ENCODE measurements at regions not wholly inside any gene's neighbourhood (a gene's known extent, or its start where the extent isn't known, plus 50 kb on each side); places are given as distances from the start of the nearest gene placed in this dataset.

- Mint-ChIP-seq H3K27ac (no peak overlapping the region), H3K27me3 (ENCODE audit: insufficient read depth, low read depth) (peaks cover 5% of the 10 kb centered on the region), H3K4me3 (no peak overlapping the region), H3K4me1 (no peaks in the 10 kb centered on the region), H3K9me3 (peaks cover 4% of the 10 kb centered on the region), H3K36me3 (no peaks in the 10 kb centered on the region)
- Histone ChIP-seq H2AFZ (replicated peaks) (no peak overlapping the region), H3K79me2 (ENCODE audit: low read depth) (no peaks in the 10 kb centered on the region), H3K9ac (no peak overlapping the region), H4K20me1 (ENCODE audit: low read depth) (no peaks in the 10 kb centered on the region), H3K27me3 (no peaks in the 10 kb centered on the region), H3K27ac (no peak overlapping the region), H3K4me1 (no peaks in the 10 kb centered on the region), H3K4me2 (no peak overlapping the region), H3F3A (ENCODE audit: low read depth) (no peaks in the 10 kb centered on the region), H3K4me3 (no peak overlapping the region), H3K9me3 (ENCODE audit: low read depth) (no peaks in the 10 kb centered on the region), H3K36me3 (no peaks in the 10 kb centered on the region)
- DNase-seq (ENCODE audit: low spot score), result no peak
- no peak for TF ChIP-seq CTCF (IDR thresholded peaks at IDR 0.05)
- TF ChIP-seq EZH2 (IDR thresholded peaks at IDR 0.05), result no peak
- TF ChIP-seq EZH2phosphoT487 (IDR thresholded peaks at IDR 0.05), result no peak
Measured at GRCh38 chrX:140943513-140943912, 58.9 kb upstream of the SPANXB1 start.

- Histone ChIP-seq H3K4me3 (no peak overlapping the region), H3K9me3 (ENCODE audit: low read depth) (no peaks in the 10 kb centered on the region), H3K79me2 (ENCODE audit: low read depth) (no peaks in the 10 kb centered on the region), H3K4me2 (no peak overlapping the region), H4K20me1 (ENCODE audit: low read depth) (no peaks in the 10 kb centered on the region), H2AFZ (replicated peaks) (no peak overlapping the region), H3K9ac (no peak overlapping the region), H3K27me3 (no peaks in the 10 kb centered on the region), H3F3A (ENCODE audit: low read depth) (no peaks in the 10 kb centered on the region), H3K27ac (no peak overlapping the region), H3K4me1 (no peaks in the 10 kb centered on the region), H3K36me3 (no peaks in the 10 kb centered on the region)
- H3K4me1 Mint-ChIP-seq, result no peaks in the 10 kb centered on the region
- H3K27ac Mint-ChIP-seq, result no peak overlapping the region
- no peak overlapping the region for H3K4me3 Mint-ChIP-seq
- H3K9me3 Mint-ChIP-seq, result peaks cover 7% of the 10 kb centered on the region
- TF ChIP-seq CTCF (IDR thresholded peaks at IDR 0.05), result no peak
- no peak for TF ChIP-seq EZH2 (IDR thresholded peaks at IDR 0.05)
- TF ChIP-seq EZH2phosphoT487 (IDR thresholded peaks at IDR 0.05), result no peak
- no peak for DNase-seq (ENCODE audit: low spot score)
- H3K27me3 Mint-ChIP-seq (ENCODE audit: insufficient read depth, low read depth), result peaks cover 5% of the 10 kb centered on the region
- no peaks in the 10 kb centered on the region for H3K36me3 Mint-ChIP-seq
Measured at GRCh38 chrX:140944710-140945109, 57.7 kb upstream of the SPANXB1 start.

GRCh38 chrX:140948827-140949226, 53.6 kb upstream of the SPANXB1 start:
- TF ChIP-seq EZH2 (IDR thresholded peaks at IDR 0.05) (no peak), CTCF (IDR thresholded peaks at IDR 0.05) (no peak), EZH2phosphoT487 (IDR thresholded peaks at IDR 0.05) (no peak)
- Histone ChIP-seq H3K4me2 (no peak overlapping the region), H3K27ac (no peak overlapping the region), H3K36me3 (no peaks in the 10 kb centered on the region), H3K9me3 (ENCODE audit: low read depth) (no peaks in the 10 kb centered on the region), H3K9ac (no peak overlapping the region), H3K4me1 (no peaks in the 10 kb centered on the region), H3K27me3 (no peaks in the 10 kb centered on the region), H3F3A (ENCODE audit: low read depth) (no peaks in the 10 kb centered on the region), H2AFZ (replicated peaks) (no peak overlapping the region), H4K20me1 (ENCODE audit: low read depth) (no peaks in the 10 kb centered on the region), H3K79me2 (ENCODE audit: low read depth) (no peaks in the 10 kb centered on the region), H3K4me3 (no peak overlapping the region)
- Mint-ChIP-seq H3K27me3 (ENCODE audit: insufficient read depth, low read depth) (peaks cover 5% of the 10 kb centered on the region), H3K9me3 (peaks cover 3% of the 10 kb centered on the region), H3K36me3 (no peaks in the 10 kb centered on the region), H3K27ac (no peak overlapping the region), H3K4me1 (no peaks in the 10 kb centered on the region), H3K4me3 (no peak overlapping the region)
- DNase-seq (ENCODE audit: low spot score), result no peak
